Posterior cingulate gyrus (tissue), 11 donors: ENCODE measurements at regions not wholly inside any gene's neighbourhood (a gene's known extent, or its start where the extent isn't known, plus 50 kb on each side); places are given as distances from the start of the nearest gene placed in this dataset.
A peak's percentile ranks its signal among the peaks of the same experiment; 100 is the strongest.
"Not testable (repeated sequence)": the region's sequence is repeated elsewhere in the genome, so short reads cannot be mapped to it uniquely, and the experiment has no call there.

Experiments used
- DNase-seq, 10 donors: peaks; one replicate each; pipeline versions ENCODE4 v3.0.0 to v3.0.0-alpha.2; 2020 to 2021; ENCODE audit warnings: mixed read lengths in 3 of 10
- intact Hi-C: fragments of 100-400 bp; cut with DNase I; formaldehyde crosslinking; loops from one replicate; pipeline ENCODE4 v1.15.1; 2023

GRCh38 chr2:123359636-123360035, 665.5 kb upstream of the CNTNAP5 start:
- DNase-seq, result no peak
- intact Hi-C loops, result no loop called here

GRCh38 chr2:123362671-123363440, 662.2 kb upstream of the CNTNAP5 start:
- intact Hi-C loops, result no loop called here
- DNase-seq, result no peak

- DNase-seq, result no peak
- intact Hi-C loops, result no loop called here
Measured at GRCh38 chr2:123363826-123364225, 661.3 kb upstream of the CNTNAP5 start.

GRCh38 chr2:123364243-123364896, 660.7 kb upstream of the CNTNAP5 start:
- no peak for DNase-seq
- intact Hi-C loops, result no loop called here

- intact Hi-C loops, result no loop called here
Measured at GRCh38 chr2:123366239-123366837, 658.7 kb upstream of the CNTNAP5 start.

GRCh38 chr2:123370186-123370585, 654.9 kb upstream of the CNTNAP5 start:
- no peak for DNase-seq
- intact Hi-C loops, result no loop called here

More at GRCh38 chr2:123366239-123366837, 658.7 kb upstream of the CNTNAP5 start:
- no peak for DNase-seq

GRCh38 chr2:123371535-123371934, 653.6 kb upstream of the CNTNAP5 start:
- DNase-seq, result no peak
- intact Hi-C loops, result no loop called here

- peak in 1 of 10 donors; percentile 67 for DNase-seq
- intact Hi-C loops, result no loop called here
Measured at GRCh38 chr2:123380370-123380935, 644.6 kb upstream of the CNTNAP5 start.

- DNase-seq, result no peak
- intact Hi-C loops, result no loop called here
Measured at GRCh38 chr2:123415678-123416077, 609.4 kb upstream of the CNTNAP5 start.

GRCh38 chr2:123419976-123420375, 605.1 kb upstream of the CNTNAP5 start:
- intact Hi-C loops, result no loop called here
- DNase-seq, result no peak

- no peak for DNase-seq
- intact Hi-C loops, result no loop called here
Measured at GRCh38 chr2:123434546-123435395, 590.3 kb upstream of the CNTNAP5 start.

GRCh38 chr2:123438251-123438650, 586.8 kb upstream of the CNTNAP5 start:
- intact Hi-C loops, result no loop called here
- DNase-seq, result no peak

GRCh38 chr2:123438675-123439074, 586.4 kb upstream of the CNTNAP5 start:
- intact Hi-C loops, result no loop called here

GRCh38 chr2:123448801-123449200, 576.3 kb upstream of the CNTNAP5 start:
- intact Hi-C loops, result no loop called here
- no peak for DNase-seq

More at GRCh38 chr2:123438675-123439074, 586.4 kb upstream of the CNTNAP5 start:
- no peak for DNase-seq

GRCh38 chr2:123451542-123451941, 573.5 kb upstream of the CNTNAP5 start:
- no peak for DNase-seq
- intact Hi-C loops, result no loop called here

- intact Hi-C loops, result no loop called here
- no peak for DNase-seq
Measured at GRCh38 chr2:123453046-123453700, 571.9 kb upstream of the CNTNAP5 start.

- intact Hi-C loops, result no loop called here
- DNase-seq, result no peak
Measured at GRCh38 chr2:123453772-123454171, 571.3 kb upstream of the CNTNAP5 start.

- intact Hi-C loops, result not testable (repeated sequence)
- peak in 1 of 10 donors; percentile 70 for DNase-seq
Measured at GRCh38 chr2:123455234-123455633, 569.9 kb upstream of the CNTNAP5 start.

- no peak for DNase-seq
- intact Hi-C loops, result no loop called here
Measured at GRCh38 chr2:123456416-123456815, 568.7 kb upstream of the CNTNAP5 start.

GRCh38 chr2:123463886-123464285, 561.2 kb upstream of the CNTNAP5 start:
- no peak for DNase-seq
- intact Hi-C loops, result no loop called here
